ENCODE measurements at regions not wholly inside any gene's neighbourhood (a gene's known extent, or its start where the extent isn't known, plus 50 kb on each side); places are given as distances from the start of the nearest gene placed in this dataset.

GRCh38 chr6:77183447-77183846 is 279.8 kb downstream of the HTR1B start:
- no peak for TF ChIP-seq CTCF (IDR thresholded peaks at IDR 0.05)
- H3K9me3 ChIP-seq = peaks cover 6% of the 10 kb centered on the region
- H3K27ac ChIP-seq = no peak overlapping the region
- ATAC-seq (no peak), DNase-seq (no peak)
- intact Hi-C loops (cut with DNase I) = no loop called here
- no peak overlapping the region for H3K4me3 ChIP-seq
- H3K36me3 ChIP-seq = no peaks in the 10 kb centered on the region
- no peaks in the 10 kb centered on the region for H3K4me1 ChIP-seq
- H3K27me3 ChIP-seq (ENCODE audit: low read depth) = no peaks in the 10 kb centered on the region

GRCh38 chr6:77181749-77182148 is 281.5 kb downstream of the HTR1B start:
- H3K27ac ChIP-seq = no peak overlapping the region
- no peaks in the 10 kb centered on the region for H3K36me3 ChIP-seq
- no peaks in the 10 kb centered on the region for H3K9me3 ChIP-seq
- DNase-seq (no peak), ATAC-seq (no peak)
- intact Hi-C loops (cut with DNase I) = no loop called here
- no peaks in the 10 kb centered on the region for H3K27me3 ChIP-seq (ENCODE audit: low read depth)
- H3K4me3 ChIP-seq = no peak overlapping the region
- no peak for TF ChIP-seq CTCF (IDR thresholded peaks at IDR 0.05)
- no peaks in the 10 kb centered on the region for H3K4me1 ChIP-seq

DNA sequence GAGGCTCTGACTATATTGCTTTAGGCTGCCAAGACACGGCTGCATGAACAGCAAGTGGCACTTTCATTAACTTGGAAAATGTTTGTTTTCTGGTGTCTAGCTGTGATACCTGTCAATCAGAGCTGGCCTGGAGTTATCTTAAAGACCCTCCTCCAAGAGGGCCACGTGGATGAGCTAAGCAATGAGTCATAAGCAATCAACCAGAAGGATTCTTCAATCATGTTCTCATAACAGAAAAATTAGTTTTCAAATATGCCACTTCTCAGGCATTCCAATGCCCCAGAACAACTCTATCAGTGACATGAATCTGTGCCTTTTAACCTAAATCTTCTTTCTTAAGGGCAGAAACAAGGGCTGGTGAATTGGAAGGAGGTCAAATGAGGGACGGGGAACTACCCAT is 283.0 kb downstream of the HTR1B start:
- ATAC-seq (no peak), DNase-seq (no peak)
- H3K27ac ChIP-seq = no peak overlapping the region
- H3K36me3 ChIP-seq = no peaks in the 10 kb centered on the region
- no peaks in the 10 kb centered on the region for H3K27me3 ChIP-seq (ENCODE audit: low read depth)
- TF ChIP-seq CTCF (IDR thresholded peaks at IDR 0.05) = no peak
- no peaks in the 10 kb centered on the region for H3K9me3 ChIP-seq
- no peak overlapping the region for H3K4me3 ChIP-seq
- intact Hi-C loops (cut with DNase I) = no loop called here
- H3K4me1 ChIP-seq = no peaks in the 10 kb centered on the region

- DNase-seq = no peak
- Histone ChIP-seq H3K27ac (no peak overlapping the region), H3K4me3 (no peak overlapping the region), H3K4me1 (no peaks in the 10 kb centered on the region), H3K9me3 (no peaks in the 10 kb centered on the region), H3K27me3 (ENCODE audit: low read depth) (no peaks in the 10 kb centered on the region), H3K36me3 (no peaks in the 10 kb centered on the region)
- no peak for ATAC-seq
- intact Hi-C loops (cut with DNase I) = no loop called here
- TF ChIP-seq CTCF (IDR thresholded peaks at IDR 0.05) = no peak
Measured at GRCh38 chr6:77178821-77179220, 284.5 kb downstream of the HTR1B start.

DNA sequence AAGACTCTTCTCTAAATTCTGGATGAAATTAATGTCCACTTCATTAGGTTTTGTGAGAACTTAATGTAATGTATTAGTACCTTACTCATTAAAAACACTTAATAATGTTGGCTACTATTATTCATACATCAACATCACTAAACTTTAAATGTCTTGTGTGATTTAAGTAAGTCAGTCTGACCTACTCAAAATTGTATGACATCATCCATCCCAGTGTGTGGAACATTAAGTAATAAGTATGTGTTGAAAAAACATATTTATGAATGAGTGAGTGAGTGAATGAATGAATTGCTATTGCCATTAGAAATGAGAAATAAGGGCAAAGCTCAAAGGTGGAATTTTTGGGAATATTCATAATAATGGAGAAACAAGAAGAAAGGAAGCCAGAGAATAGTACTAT is 285.8 kb downstream of the HTR1B start:
- no peaks in the 10 kb centered on the region for H3K36me3 ChIP-seq
- no peak for ATAC-seq
- intact Hi-C loops (cut with DNase I) = no loop called here
- no peak for DNase-seq
- no peak overlapping the region for H3K4me3 ChIP-seq
- no peak overlapping the region for H3K27ac ChIP-seq
- H3K4me1 ChIP-seq = no peaks in the 10 kb centered on the region
- TF ChIP-seq CTCF (IDR thresholded peaks at IDR 0.05) = no peak
- H3K9me3 ChIP-seq = no peaks in the 10 kb centered on the region
- no peaks in the 10 kb centered on the region for H3K27me3 ChIP-seq (ENCODE audit: low read depth)

- Histone ChIP-seq H3K4me1 (no peaks in the 10 kb centered on the region), H3K36me3 (no peaks in the 10 kb centered on the region), H3K4me3 (no peak overlapping the region), H3K27ac (no peak overlapping the region), H3K27me3 (ENCODE audit: low read depth) (no peaks in the 10 kb centered on the region), H3K9me3 (no peaks in the 10 kb centered on the region)
- no peak for TF ChIP-seq CTCF (IDR thresholded peaks at IDR 0.05)
- peak in 1 of 2 donors; percentile 48 for ATAC-seq
- intact Hi-C loops (cut with DNase I) = no loop called here
- DNase-seq = no peak
Measured at GRCh38 chr6:77173472-77174074, 289.7 kb downstream of the HTR1B start.
